ENCODE measurements at regions not wholly inside any gene's neighbourhood (a gene's known extent, or its start where the extent isn't known, plus 50 kb on each side); places are given as distances from the start of the nearest gene placed in this dataset.
A peak's percentile ranks its signal among the peaks of the same experiment; 100 is the strongest.

GRCh38 chrX:100217547-100217946, 192.5 kb downstream of the PCDH19 start:
- DNase-seq, result no peak
- Histone ChIP-seq H3K23ac (ENCODE audit: low read length) (no peak overlapping the region), H2AK5ac (ENCODE audit: low read length) (no peak overlapping the region), H4K8ac (ENCODE audit: low read depth, low read length) (no peak overlapping the region), H2BK5ac (ENCODE audit: low read length) (no peak overlapping the region), H3K9ac (ENCODE audit: low read length) (no peak overlapping the region), H2BK120ac (ENCODE audit: low read depth, low read length) (no peak overlapping the region), H3K4ac (ENCODE audit: low read depth, low read length) (no peak overlapping the region), H3K79me2 (ENCODE audit: control insufficient read depth, insufficient read depth, low read length) (no peaks in the 10 kb centered on the region), H3K79me1 (ENCODE audit: low read length) (no peaks in the 10 kb centered on the region), H3K18ac (ENCODE audit: low read length) (no peak overlapping the region), H3K56ac (ENCODE audit: low read length) (no peak overlapping the region), H3K4me2 (ENCODE audit: low read length) (no peak overlapping the region), H3K27ac (ENCODE audit: low read depth, low read length) (no peak overlapping the region), H3K36me3 (ENCODE audit: control insufficient read depth, insufficient read depth, low read length) (no peaks in the 10 kb centered on the region), H4K5ac (ENCODE audit: low read length) (no peak overlapping the region), H3K4me1 (ENCODE audit: control insufficient read depth, low read depth, low read length) (no peaks in the 10 kb centered on the region), H3K27me3 (ENCODE audit: insufficient read depth, low read length, poor library complexity) (no peaks in the 10 kb centered on the region), H2BK15ac (replicated peaks; ENCODE audit: low read depth) (no peak overlapping the region), H3K4me3 (ENCODE audit: low read length) (no peak overlapping the region)
- no CpG with 5 or more reads among the region's 1 CpG for WGBS (ENCODE audit: extremely low coverage, insufficient coverage, low lambda C conversion rate)

- Histone ChIP-seq H4K5ac (ENCODE audit: low read length) (no peak overlapping the region), H3K79me1 (ENCODE audit: low read length) (no peaks in the 10 kb centered on the region), H3K36me3 (ENCODE audit: control insufficient read depth, insufficient read depth, low read length) (no peaks in the 10 kb centered on the region), H2BK5ac (ENCODE audit: low read length) (no peak overlapping the region), H3K27me3 (ENCODE audit: insufficient read depth, low read length, poor library complexity) (no peaks in the 10 kb centered on the region), H3K4ac (ENCODE audit: low read depth, low read length) (no peak overlapping the region), H3K4me1 (ENCODE audit: control insufficient read depth, low read depth, low read length) (no peaks in the 10 kb centered on the region), H3K4me3 (ENCODE audit: low read length) (no peak overlapping the region), H4K8ac (ENCODE audit: low read depth, low read length) (no peak overlapping the region), H3K79me2 (ENCODE audit: control insufficient read depth, insufficient read depth, low read length) (no peaks in the 10 kb centered on the region), H3K23ac (ENCODE audit: low read length) (no peak overlapping the region), H2BK15ac (replicated peaks; ENCODE audit: low read depth) (no peak overlapping the region), H3K27ac (ENCODE audit: low read depth, low read length) (no peak overlapping the region), H2AK5ac (ENCODE audit: low read length) (no peak overlapping the region), H3K56ac (ENCODE audit: low read length) (no peak overlapping the region), H3K4me2 (ENCODE audit: low read length) (no peak overlapping the region), H2BK120ac (ENCODE audit: low read depth, low read length) (no peak overlapping the region), H3K18ac (ENCODE audit: low read length) (no peak overlapping the region), H3K9ac (ENCODE audit: low read length) (no peak overlapping the region)
- no CpG with 5 or more reads among the region's 4 CpGs for WGBS (ENCODE audit: extremely low coverage, insufficient coverage, low lambda C conversion rate)
- no peak for DNase-seq
These were observed 194.0 kb downstream of the PCDH19 start for GRCh38 chrX:100216083-100216482.

GRCh38 chrX:100208076-100208475, 202.0 kb downstream of the PCDH19 start:
- no peak overlapping the region for H4K8ac ChIP-seq (ENCODE audit: low read depth, low read length)
- H3K4ac ChIP-seq (ENCODE audit: low read depth, low read length), result no peak overlapping the region
- no peak overlapping the region for H4K5ac ChIP-seq (ENCODE audit: low read length)
- no peaks in the 10 kb centered on the region for H3K36me3 ChIP-seq (ENCODE audit: control insufficient read depth, insufficient read depth, low read length)
- no peak overlapping the region for H2BK15ac ChIP-seq (replicated peaks; ENCODE audit: low read depth)
- H3K56ac ChIP-seq (ENCODE audit: low read length), result no peak overlapping the region
- H3K23ac ChIP-seq (ENCODE audit: low read length), result no peak overlapping the region
- H2AK5ac ChIP-seq (ENCODE audit: low read length), result no peak overlapping the region
- no peaks in the 10 kb centered on the region for H3K79me1 ChIP-seq (ENCODE audit: low read length)
- no peak overlapping the region for H3K4me3 ChIP-seq (ENCODE audit: low read length)
- H3K4me1 ChIP-seq (ENCODE audit: control insufficient read depth, low read depth, low read length), result no peaks in the 10 kb centered on the region
- no peak overlapping the region for H2BK120ac ChIP-seq (ENCODE audit: low read depth, low read length)
- H3K27ac ChIP-seq (ENCODE audit: low read depth, low read length), result no peak overlapping the region
- H3K9ac ChIP-seq (ENCODE audit: low read length), result no peak overlapping the region
- H3K27me3 ChIP-seq (ENCODE audit: insufficient read depth, low read length, poor library complexity), result no peaks in the 10 kb centered on the region
- H3K79me2 ChIP-seq (ENCODE audit: control insufficient read depth, insufficient read depth, low read length), result no peaks in the 10 kb centered on the region
- DNase-seq, result peak; percentile 11
- no peak overlapping the region for H2BK5ac ChIP-seq (ENCODE audit: low read length)
- no peak overlapping the region for H3K4me2 ChIP-seq (ENCODE audit: low read length)
- no peak overlapping the region for H3K18ac ChIP-seq (ENCODE audit: low read length)

DNA sequence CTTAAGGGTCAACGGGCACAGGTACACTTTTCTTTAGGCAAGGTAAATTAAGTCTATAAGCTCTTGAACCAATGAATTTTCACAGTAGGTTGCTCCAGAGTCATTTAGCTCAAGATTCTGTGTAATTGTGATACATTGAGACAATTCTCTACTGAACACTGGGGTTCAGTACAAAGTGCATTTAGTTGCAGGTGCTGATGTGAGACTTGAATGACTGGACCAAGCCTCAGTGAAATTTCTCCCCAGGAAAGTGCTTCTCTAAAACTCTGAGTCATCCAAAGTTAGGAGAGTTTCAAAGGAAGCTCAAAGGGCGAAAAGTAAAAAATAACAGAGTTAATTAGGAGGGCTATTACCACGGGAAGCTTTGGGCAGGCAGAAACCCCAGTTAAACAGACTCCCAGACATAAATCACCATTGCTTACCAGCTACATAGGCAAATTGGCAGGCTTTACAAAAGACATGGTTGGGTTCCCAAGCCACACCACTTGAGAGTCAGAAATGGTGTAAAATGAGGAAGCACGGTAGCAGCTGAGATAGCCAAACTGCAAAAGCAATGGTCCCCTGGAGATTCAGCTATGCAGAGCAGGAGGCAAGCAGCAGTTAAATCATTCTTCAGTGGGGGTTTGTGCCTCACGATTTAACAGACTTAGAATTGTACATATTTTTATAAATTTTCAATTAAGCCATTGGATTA, 202.6 kb downstream of the PCDH19 start:
- Histone ChIP-seq H3K27ac (ENCODE audit: low read depth, low read length) (no peak overlapping the region), H4K5ac (ENCODE audit: low read length) (no peak overlapping the region), H2AK5ac (ENCODE audit: low read length) (no peak overlapping the region), H3K9ac (ENCODE audit: low read length) (no peak overlapping the region), H3K4me1 (ENCODE audit: control insufficient read depth, low read depth, low read length) (no peaks in the 10 kb centered on the region), H3K18ac (ENCODE audit: low read length) (no peak overlapping the region), H3K79me1 (ENCODE audit: low read length) (no peaks in the 10 kb centered on the region), H3K4ac (ENCODE audit: low read depth, low read length) (no peak overlapping the region), H3K56ac (ENCODE audit: low read length) (no peak overlapping the region), H3K36me3 (ENCODE audit: control insufficient read depth, insufficient read depth, low read length) (no peaks in the 10 kb centered on the region), H3K79me2 (ENCODE audit: control insufficient read depth, insufficient read depth, low read length) (no peaks in the 10 kb centered on the region), H3K27me3 (ENCODE audit: insufficient read depth, low read length, poor library complexity) (no peaks in the 10 kb centered on the region), H3K4me3 (ENCODE audit: low read length) (no peak overlapping the region), H2BK120ac (ENCODE audit: low read depth, low read length) (no peak overlapping the region), H2BK5ac (ENCODE audit: low read length) (no peak overlapping the region), H3K23ac (ENCODE audit: low read length) (no peak overlapping the region), H4K8ac (ENCODE audit: low read depth, low read length) (no peak overlapping the region), H2BK15ac (replicated peaks; ENCODE audit: low read depth) (no peak overlapping the region), H3K4me2 (ENCODE audit: low read length) (no peak overlapping the region)
- no CpG with 5 or more reads among the region's 5 CpGs for WGBS (ENCODE audit: extremely low coverage, insufficient coverage, low lambda C conversion rate)
- DNase-seq, result peak; percentile 2

- Histone ChIP-seq H2AK5ac (ENCODE audit: low read length) (no peak overlapping the region), H3K4me3 (ENCODE audit: low read length) (no peak overlapping the region), H3K18ac (ENCODE audit: low read length) (no peak overlapping the region), H4K5ac (ENCODE audit: low read length) (no peak overlapping the region), H3K79me2 (ENCODE audit: control insufficient read depth, insufficient read depth, low read length) (no peaks in the 10 kb centered on the region), H3K4ac (ENCODE audit: low read depth, low read length) (no peak overlapping the region), H2BK5ac (ENCODE audit: low read length) (no peak overlapping the region), H3K56ac (ENCODE audit: low read length) (no peak overlapping the region), H3K79me1 (ENCODE audit: low read length) (no peaks in the 10 kb centered on the region), H2BK120ac (ENCODE audit: low read depth, low read length) (no peak overlapping the region), H3K23ac (ENCODE audit: low read length) (no peak overlapping the region), H3K9ac (ENCODE audit: low read length) (no peak overlapping the region), H4K8ac (ENCODE audit: low read depth, low read length) (no peak overlapping the region), H3K4me1 (ENCODE audit: control insufficient read depth, low read depth, low read length) (no peaks in the 10 kb centered on the region), H3K27ac (ENCODE audit: low read depth, low read length) (no peak overlapping the region), H3K36me3 (ENCODE audit: control insufficient read depth, insufficient read depth, low read length) (no peaks in the 10 kb centered on the region), H2BK15ac (replicated peaks; ENCODE audit: low read depth) (no peak overlapping the region), H3K4me2 (ENCODE audit: low read length) (no peak overlapping the region), H3K27me3 (ENCODE audit: insufficient read depth, low read length, poor library complexity) (no peaks in the 10 kb centered on the region)
- DNase-seq, result no peak
- no CpG with 5 or more reads among the region's 1 CpG for WGBS (ENCODE audit: extremely low coverage, insufficient coverage, low lambda C conversion rate)
These were observed 205.5 kb downstream of the PCDH19 start for GRCh38 chrX:100204534-100204933.

DNA sequence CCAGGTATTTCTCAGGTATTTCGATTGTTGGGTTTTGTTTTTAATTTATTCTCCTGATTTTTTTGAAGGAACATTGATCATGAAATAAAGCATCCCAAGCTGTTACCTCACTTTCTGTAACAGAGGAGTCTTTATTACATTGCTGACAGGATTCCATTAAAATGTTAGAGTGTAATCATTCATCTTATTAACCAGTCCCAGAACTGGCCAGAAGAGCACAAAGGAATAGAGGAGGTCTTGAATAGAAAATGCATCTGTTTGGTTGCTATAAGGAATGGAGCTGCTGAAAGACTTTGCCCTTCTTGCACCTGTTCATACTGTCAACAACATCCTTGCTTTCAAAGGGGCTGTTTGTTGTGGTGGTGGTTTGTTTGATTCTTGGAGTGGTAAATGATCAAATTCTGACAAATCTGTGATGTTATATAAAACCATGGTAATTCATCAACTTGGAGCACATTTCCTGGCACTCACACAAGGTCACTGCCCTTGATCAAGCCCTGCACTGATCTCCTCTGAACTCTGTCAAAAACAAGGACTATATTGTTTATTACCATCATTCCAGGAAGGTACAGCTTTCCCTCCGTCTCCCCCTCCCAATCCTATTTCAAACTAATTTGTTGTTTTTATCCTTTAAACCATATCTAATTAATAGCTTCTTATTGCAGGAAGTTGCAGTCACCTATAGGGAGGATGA, 215.8 kb downstream of the PCDH19 start:
- Histone ChIP-seq H4K5ac (ENCODE audit: low read length) (no peak overlapping the region), H2BK15ac (replicated peaks; ENCODE audit: low read depth) (no peak overlapping the region), H3K18ac (ENCODE audit: low read length) (no peak overlapping the region), H4K8ac (ENCODE audit: low read depth, low read length) (no peak overlapping the region), H3K4ac (ENCODE audit: low read depth, low read length) (no peak overlapping the region), H2BK5ac (ENCODE audit: low read length) (no peak overlapping the region), H3K27ac (ENCODE audit: low read depth, low read length) (no peak overlapping the region), H3K56ac (ENCODE audit: low read length) (no peak overlapping the region), H3K4me1 (ENCODE audit: control insufficient read depth, low read depth, low read length) (no peaks in the 10 kb centered on the region), H3K4me2 (ENCODE audit: low read length) (no peak overlapping the region), H3K36me3 (ENCODE audit: control insufficient read depth, insufficient read depth, low read length) (no peaks in the 10 kb centered on the region), H3K27me3 (ENCODE audit: insufficient read depth, low read length, poor library complexity) (no peaks in the 10 kb centered on the region), H2BK120ac (ENCODE audit: low read depth, low read length) (no peak overlapping the region), H3K4me3 (ENCODE audit: low read length) (no peak overlapping the region), H3K23ac (ENCODE audit: low read length) (no peak overlapping the region), H3K79me2 (ENCODE audit: control insufficient read depth, insufficient read depth, low read length) (no peaks in the 10 kb centered on the region), H3K79me1 (ENCODE audit: low read length) (no peaks in the 10 kb centered on the region), H2AK5ac (ENCODE audit: low read length) (no peak overlapping the region), H3K9ac (ENCODE audit: low read length) (no peak overlapping the region)
- WGBS (ENCODE audit: extremely low coverage, insufficient coverage, low lambda C conversion rate), result no CpG with 5 or more reads among the region's 2 CpGs
- DNase-seq, result no peak

Data from mesendoderm (in vitro differentiated cells).